HG03571 (cell line): ENCODE measurements at regions not wholly inside any gene's neighbourhood (a gene's known extent, or its start where the extent isn't known, plus 50 kb on each side); places are given as distances from the start of the nearest gene placed in this dataset.
"Not testable (repeated sequence)": the region's sequence is repeated elsewhere in the genome, so short reads cannot be mapped to it uniquely, and the experiment has no call there.

Source experiments
- ATAC-seq: cut with Tn5 transposase; IDR thresholded peaks from one replicate; pipeline ENCODE4 v1.9.1; 2021; ENCODE audit not compliant: unreplicated experiment

DNA sequence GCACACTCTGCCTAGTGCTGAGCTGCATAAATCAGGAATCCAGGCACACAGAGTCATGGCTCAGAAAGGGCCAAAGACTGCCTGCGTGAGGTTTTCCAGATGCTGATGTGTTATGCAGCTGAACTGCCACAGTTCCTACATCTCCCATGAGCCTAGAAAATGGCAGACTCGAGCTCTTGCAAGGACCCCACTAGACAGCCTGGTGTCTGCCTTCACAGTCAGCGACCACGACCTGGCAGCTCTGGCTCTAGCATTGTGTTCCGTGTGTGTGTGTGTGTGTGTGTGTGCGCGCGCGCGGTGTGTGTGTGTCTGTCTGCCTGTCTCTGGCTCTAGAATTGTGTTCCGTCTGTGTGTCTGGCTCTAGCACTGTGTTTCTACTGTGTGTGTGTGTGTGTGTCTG lies 203.6 kb upstream of the AGTR2 start:
- no peak for ATAC-seq

DNA sequence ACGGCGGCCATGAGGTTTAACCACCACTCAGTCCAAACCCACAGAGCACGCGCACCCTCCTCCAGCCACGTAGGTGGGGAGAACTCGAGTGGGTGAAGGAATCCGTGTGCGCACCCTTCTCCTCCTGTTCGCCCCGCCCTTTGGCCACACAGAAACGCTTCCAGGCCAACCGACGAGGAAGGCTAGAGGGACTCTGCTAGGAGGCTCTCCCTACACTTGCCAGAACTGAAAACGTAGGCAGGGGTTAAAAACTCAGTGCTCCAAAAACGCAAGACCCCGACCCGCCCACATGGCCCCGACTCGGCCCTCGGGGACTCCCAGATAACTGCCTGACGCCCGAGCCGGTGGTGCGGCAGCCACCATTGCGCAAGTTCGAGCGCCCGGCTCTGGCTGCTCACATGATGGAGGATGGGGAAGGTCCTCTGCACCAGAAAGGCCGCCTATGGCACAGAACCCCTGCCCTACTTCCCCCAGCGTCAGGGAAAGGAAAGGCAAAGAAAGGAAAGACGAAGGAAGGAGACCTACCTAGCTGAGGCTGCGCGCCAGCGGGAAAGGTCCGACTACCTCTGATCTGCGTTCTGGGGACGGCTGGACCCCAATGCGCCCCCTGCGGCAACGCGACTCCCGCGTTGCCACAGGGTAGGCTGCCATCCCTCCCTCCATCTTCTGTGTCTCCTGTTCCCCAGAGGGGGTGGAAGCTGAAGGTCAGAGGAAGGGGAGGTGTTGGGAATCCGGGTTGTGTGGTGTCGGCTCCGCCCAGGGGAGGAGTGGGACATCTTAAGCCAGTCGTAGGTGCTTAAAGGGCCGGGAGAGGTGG lies 201.9 kb upstream of the AGTR2 start:
- ATAC-seq = no peak

DNA sequence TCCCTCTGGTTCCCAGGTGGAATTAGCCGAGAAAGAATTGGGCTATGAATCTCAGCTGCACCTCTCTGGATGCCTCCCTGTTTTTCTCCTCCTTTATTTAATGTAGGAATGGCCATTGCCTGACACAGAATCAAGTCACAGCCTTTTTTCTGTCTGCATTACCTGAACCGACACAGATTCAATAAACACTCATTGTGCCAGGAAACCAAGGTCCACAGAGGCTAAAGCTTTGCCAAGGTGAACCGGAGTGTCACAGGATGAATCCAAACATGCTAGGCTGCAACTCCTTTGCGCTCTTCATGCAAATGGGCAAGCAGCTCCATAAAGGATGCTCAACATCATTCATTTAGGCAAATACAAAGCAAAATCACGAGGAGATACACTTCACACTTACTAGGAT lies 199.8 kb upstream of the AGTR2 start:
- no peak for ATAC-seq

DNA sequence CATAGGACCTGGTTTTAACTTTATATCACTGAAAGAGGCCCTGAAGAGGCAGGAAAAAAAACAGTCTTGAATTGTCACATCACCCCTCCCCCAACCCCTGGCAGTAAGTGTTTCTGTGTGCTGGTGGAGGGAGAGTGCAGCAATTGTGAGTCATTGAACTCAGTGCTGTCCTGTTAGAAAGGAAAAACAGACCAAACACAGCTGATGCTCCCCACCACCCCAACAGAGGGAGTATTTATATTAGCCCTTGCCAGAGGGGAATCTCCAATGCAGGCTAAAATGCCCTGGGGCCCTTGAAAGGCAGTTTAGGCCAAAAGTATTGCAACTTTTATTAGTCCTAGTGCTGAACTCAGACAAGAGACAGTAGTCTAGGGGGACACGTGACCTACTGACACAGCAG lies 197.8 kb upstream of the AGTR2 start:
- no peak for ATAC-seq

- ATAC-seq = no peak
Observed at GRCh38 chrX:115978068-115978467, 192.5 kb upstream of the AGTR2 start.

DNA sequence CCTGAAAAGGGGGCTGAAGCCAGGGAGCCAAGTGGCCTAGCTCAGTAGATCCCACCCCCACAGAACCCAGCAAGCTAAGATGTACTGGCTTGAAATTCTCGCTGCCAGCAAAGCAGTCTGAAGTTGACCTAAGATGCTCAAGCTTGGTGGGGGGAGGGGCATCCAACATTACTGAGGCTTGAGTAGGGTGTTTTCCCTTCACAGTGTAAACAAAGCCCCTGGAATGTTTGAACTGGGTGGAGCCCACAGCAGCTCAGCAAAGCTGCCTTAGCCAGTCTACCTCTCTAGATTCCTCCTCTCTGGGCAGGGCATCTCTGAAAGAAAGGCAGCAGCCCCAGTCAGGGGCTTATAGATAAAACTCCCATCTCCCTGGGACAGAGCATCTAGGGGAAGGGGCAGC lies 187.4 kb upstream of the AGTR2 start:
- not testable (repeated sequence) for ATAC-seq

DNA sequence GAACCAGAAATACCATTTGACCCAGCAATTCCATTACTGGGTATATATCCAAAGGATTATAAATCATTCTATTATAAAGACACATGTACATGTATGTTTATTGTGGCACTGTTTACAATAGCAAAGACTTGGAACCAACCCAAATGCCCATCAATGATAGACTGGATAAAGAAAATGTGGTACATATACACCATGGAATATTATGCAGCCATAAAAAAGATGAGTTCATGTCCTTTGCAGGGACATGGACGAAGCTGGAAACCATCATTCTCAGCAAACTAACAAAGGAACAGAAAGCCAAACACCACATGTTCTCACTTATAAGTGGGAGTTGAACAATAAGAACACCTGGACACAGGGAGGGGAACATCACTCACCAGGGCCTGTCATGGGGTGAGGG lies 183.1 kb upstream of the AGTR2 start:
- ATAC-seq = not testable (repeated sequence)

GRCh38 chrX:115988825-115989224 lies 181.7 kb upstream of the AGTR2 start:
- ATAC-seq = no peak

DNA sequence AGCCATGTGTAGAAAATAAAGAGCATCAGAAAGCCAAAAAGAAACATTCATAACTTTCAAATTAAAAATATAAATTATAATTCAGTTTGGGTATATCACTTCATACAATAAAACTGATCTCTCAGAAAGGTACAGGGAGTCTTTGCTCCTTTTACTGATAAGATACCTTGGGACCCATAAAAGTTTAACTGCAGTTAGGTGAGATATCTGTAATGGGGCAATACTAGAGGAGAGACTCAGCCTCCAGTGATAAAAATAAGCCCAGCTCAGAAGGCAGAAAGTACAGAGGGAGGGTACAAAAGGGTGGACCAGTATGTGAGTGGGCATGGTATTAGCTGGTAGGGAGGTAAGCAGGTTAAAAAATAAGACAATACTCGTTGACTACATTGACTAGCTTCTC lies 180.9 kb upstream of the AGTR2 start:
- ATAC-seq = no peak

- no peak for ATAC-seq
Observed at GRCh38 chrX:116009346-116009745, 161.2 kb upstream of the AGTR2 start.

DNA sequence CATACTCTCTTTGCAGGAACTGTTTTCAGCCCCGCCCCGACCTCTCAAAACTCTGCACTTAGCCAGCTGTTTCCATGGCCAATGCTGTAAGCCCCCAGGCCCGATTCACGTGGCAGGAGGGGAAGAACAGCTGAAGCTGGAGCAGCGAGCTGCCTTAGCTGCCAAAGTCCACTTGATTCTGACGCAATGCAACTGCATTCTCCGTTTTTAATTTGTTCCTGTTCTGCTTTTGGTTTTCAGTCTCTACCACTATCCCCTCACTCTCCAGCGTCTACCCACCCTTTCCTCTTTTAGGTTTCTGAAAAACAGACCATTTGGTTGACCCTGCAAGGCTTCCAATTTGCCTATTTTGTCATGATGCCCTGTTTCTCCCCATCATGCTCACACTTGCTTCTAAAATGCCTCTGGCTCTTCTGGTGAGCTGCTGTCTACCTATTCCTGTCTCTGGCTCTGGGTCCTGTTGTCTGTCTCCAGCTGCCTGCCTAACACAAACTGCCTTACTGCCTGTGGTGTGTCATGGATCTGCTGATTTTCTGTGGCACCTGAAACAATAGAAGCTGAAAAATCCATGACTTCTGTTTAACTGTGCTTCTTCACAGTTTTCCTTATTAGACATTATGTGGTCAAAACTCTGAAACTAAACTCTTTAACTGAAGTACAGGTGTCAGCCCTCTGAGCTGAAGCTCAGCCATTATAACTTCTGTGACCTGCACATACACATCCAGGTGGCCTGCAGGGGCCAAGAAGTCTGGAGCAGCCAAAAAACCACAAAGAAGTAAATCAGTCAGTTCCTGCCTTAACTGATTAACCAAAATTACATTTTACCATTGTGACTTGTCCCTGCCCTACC lies 160.5 kb upstream of the AGTR2 start:
- peak; percentile 79 for ATAC-seq

GRCh38 chrX:116010939-116011338 lies 159.6 kb upstream of the AGTR2 start:
- ATAC-seq = no peak

GRCh38 chrX:116031331-116031730 lies 139.2 kb upstream of the AGTR2 start:
- no peak for ATAC-seq
